ENCODE measurements at regions not wholly inside any gene's neighbourhood (a gene's known extent, or its start where the extent isn't known, plus 50 kb on each side); places are given as distances from the start of the nearest gene placed in this dataset.

DNA sequence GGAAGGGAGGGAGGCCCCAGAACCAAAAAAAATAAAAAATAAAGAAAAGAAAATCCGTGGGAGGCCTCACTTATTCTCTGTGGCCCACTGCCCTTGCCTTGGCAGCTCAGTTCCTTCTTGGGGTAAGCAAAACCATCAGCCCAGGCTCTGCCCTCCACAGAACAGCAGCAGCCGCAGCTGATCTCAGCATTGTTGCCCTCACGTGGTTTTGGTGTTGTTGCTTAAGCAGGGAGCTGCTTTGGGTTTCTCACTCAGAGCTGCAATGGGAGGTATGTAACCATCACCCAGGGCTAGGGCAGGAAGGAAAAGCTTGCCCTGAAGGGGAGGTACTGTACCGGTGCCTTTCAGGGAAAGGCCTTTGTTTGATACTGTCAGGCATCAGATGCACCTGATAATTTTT is 374.7 kb upstream of the WWC1 start:
- no peak overlapping the region for H3K9ac ChIP-seq (ENCODE audit: low read length)

DNA sequence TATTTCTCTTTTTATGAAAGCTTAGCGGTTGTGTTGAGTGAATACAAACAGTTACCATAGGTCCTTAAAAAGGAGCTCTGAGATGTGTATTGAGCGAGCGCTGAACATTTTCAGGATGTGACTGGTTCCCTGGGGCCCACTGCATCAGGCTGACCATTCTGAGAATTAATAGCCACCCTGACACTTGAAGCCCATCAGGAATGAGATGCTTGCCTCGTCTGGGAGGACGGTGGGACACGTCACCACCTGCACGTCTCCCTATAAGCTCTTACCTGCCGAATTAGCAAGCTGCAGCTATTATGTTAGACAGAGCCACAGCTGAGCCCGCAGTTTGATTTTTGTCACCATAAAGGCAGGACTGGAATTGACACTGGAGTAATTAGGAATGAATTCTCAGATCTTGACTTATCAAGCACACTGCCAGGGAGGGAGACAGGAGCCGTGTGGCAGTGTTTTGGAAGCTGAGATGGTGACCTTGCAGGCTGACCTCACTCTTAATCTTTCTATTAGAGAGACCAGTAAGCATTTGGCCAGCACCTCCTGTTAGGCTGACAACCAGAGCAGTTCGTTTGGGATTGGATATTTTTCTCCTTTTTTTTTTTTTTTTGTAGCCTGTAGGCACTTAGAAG is 373.1 kb upstream of the WWC1 start:
- no peak overlapping the region for H2AFZ ChIP-seq (ENCODE audit: low read depth, low read length)
- H3K36me3 ChIP-seq (ENCODE audit: insufficient read depth, low read length): no peaks in the 10 kb centered on the region
- H3K79me2 ChIP-seq (replicated peaks; ENCODE audit: insufficient read depth, low read length): no peaks in the 10 kb centered on the region
- no peak overlapping the region for H3K9ac ChIP-seq (ENCODE audit: low read length)
- peak overlapping the region; percentile 9 for H3K27ac ChIP-seq (ENCODE audit: low read length)
- no peaks in the 10 kb centered on the region for H3K9me3 ChIP-seq (ENCODE audit: low read length)
- no peaks in the 10 kb centered on the region for H3F3A ChIP-seq (ENCODE audit: insufficient read depth, low read length, poor library complexity, severe bottlenecking)
- TF ChIP-seq EP300 (conservative IDR thresholded peaks at IDR 0.05; ENCODE audit: poor library complexity, severe bottlenecking): no peak
- TF ChIP-seq RAD21 (conservative IDR thresholded peaks at IDR 0.05): no peak
- no peaks in the 10 kb centered on the region for H4K20me1 ChIP-seq (ENCODE audit: insufficient read depth)
- H3K27me3 ChIP-seq (ENCODE audit: insufficient read depth, low read depth, low read length): no peaks in the 10 kb centered on the region
- peak overlapping the region; percentile 3 for H3K4me2 ChIP-seq (ENCODE audit: low read length)
- H3K4me3 ChIP-seq (ENCODE audit: low read length): peak overlapping the region; percentile 39
- H3K9me2 ChIP-seq (ENCODE audit: insufficient read depth, low read length): no peaks in the 10 kb centered on the region

More for the DNA sequence above, 374.7 kb upstream of the WWC1 start:
- Histone ChIP-seq H3K4me3 (ENCODE audit: low read length) (no peak overlapping the region), H2AFZ (ENCODE audit: low read depth, low read length) (no peak overlapping the region), H3F3A (ENCODE audit: insufficient read depth, low read length, poor library complexity, severe bottlenecking) (no peaks in the 10 kb centered on the region), H3K9me2 (ENCODE audit: insufficient read depth, low read length) (no peaks in the 10 kb centered on the region), H3K79me2 (replicated peaks; ENCODE audit: insufficient read depth, low read length) (no peaks in the 10 kb centered on the region), H3K4me2 (ENCODE audit: low read length) (no peak overlapping the region), H4K20me1 (ENCODE audit: insufficient read depth) (no peaks in the 10 kb centered on the region), H3K9me3 (ENCODE audit: low read length) (no peaks in the 10 kb centered on the region), H3K27ac (ENCODE audit: low read length) (no peak overlapping the region), H3K27me3 (ENCODE audit: insufficient read depth, low read depth, low read length) (no peaks in the 10 kb centered on the region), H3K36me3 (ENCODE audit: insufficient read depth, low read length) (no peaks in the 10 kb centered on the region)
- TF ChIP-seq POLR2AphosphoS5 (IDR thresholded peaks at IDR 0.05) (no peak), SMC3 (conservative IDR thresholded peaks at IDR 0.05; ENCODE audit: poor library complexity) (no peak), EP300 (conservative IDR thresholded peaks at IDR 0.05; ENCODE audit: poor library complexity, severe bottlenecking) (no peak), MXI1 (conservative IDR thresholded peaks at IDR 0.05; ENCODE audit: poor library complexity, severe bottlenecking) (no peak), TAF1 (IDR thresholded peaks at IDR 0.05; ENCODE audit: low read depth) (no peak), EZH2 (IDR thresholded peaks at IDR 0.05; ENCODE audit: borderline replicate concordance, insufficient read depth, low read length, poor library complexity, severe bottlenecking) (no peak), RAD21 (conservative IDR thresholded peaks at IDR 0.05) (no peak)
- TF ChIP-seq, protein P1, sequence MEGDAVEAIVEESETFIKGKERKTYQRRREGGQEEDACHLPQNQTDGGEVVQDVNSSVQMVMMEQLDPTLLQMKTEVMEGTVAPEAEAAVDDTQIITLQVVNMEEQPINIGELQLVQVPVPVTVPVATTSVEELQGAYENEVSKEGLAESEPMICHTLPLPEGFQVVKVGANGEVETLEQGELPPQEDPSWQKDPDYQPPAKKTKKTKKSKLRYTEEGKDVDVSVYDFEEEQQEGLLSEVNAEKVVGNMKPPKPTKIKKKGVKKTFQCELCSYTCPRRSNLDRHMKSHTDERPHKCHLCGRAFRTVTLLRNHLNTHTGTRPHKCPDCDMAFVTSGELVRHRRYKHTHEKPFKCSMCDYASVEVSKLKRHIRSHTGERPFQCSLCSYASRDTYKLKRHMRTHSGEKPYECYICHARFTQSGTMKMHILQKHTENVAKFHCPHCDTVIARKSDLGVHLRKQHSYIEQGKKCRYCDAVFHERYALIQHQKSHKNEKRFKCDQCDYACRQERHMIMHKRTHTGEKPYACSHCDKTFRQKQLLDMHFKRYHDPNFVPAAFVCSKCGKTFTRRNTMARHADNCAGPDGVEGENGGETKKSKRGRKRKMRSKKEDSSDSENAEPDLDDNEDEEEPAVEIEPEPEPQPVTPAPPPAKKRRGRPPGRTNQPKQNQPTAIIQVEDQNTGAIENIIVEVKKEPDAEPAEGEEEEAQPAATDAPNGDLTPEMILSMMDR (IDR thresholded peaks at IDR 0.05; ENCODE audit: poor library complexity, severe bottlenecking): no peak
- TF ChIP-seq, protein P2, sequence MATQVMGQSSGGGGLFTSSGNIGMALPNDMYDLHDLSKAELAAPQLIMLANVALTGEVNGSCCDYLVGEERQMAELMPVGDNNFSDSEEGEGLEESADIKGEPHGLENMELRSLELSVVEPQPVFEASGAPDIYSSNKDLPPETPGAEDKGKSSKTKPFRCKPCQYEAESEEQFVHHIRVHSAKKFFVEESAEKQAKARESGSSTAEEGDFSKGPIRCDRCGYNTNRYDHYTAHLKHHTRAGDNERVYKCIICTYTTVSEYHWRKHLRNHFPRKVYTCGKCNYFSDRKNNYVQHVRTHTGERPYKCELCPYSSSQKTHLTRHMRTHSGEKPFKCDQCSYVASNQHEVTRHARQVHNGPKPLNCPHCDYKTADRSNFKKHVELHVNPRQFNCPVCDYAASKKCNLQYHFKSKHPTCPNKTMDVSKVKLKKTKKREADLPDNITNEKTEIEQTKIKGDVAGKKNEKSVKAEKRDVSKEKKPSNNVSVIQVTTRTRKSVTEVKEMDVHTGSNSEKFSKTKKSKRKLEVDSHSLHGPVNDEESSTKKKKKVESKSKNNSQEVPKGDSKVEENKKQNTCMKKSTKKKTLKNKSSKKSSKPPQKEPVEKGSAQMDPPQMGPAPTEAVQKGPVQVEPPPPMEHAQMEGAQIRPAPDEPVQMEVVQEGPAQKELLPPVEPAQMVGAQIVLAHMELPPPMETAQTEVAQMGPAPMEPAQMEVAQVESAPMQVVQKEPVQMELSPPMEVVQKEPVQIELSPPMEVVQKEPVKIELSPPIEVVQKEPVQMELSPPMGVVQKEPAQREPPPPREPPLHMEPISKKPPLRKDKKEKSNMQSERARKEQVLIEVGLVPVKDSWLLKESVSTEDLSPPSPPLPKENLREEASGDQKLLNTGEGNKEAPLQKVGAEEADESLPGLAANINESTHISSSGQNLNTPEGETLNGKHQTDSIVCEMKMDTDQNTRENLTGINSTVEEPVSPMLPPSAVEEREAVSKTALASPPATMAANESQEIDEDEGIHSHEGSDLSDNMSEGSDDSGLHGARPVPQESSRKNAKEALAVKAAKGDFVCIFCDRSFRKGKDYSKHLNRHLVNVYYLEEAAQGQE (IDR thresholded peaks at IDR 0.05; ENCODE audit: borderline replicate concordance): no peak
